ENCODE measurements at regions not wholly inside any gene's neighbourhood (a gene's known extent, or its start where the extent isn't known, plus 50 kb on each side); places are given as distances from the start of the nearest gene placed in this dataset.

DNA sequence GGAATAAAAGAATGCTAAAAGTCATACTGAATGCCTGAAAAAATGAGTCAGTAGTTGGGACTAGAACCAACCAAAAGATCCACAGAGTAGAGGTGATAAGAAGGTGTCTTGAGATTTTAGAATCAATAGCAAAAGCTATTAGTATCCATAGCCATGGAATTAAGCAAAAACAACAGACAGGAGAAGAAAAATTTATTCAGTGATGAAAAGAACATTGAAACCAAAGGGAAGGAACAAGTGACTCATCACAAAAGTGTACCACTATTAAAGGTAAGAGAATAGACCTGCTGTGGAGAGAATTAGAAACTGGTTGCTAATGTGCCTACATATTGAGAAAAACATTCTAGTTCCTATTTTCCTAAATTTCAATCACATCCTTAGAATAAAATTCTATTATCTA, 182.0 kb upstream of the NEIL3 start:
- Histone ChIP-seq H3K9me3 (replicated peaks; ENCODE audit: control insufficient read depth, insufficient read depth, low read length) (no peaks in the 10 kb centered on the region), H3K27me3 (ENCODE audit: control insufficient read depth in 2 of 2, insufficient read depth in 2 of 2, low read length in 2 of 2) (no peaks in the 10 kb centered on the region), H4K20me1 (replicated peaks; ENCODE audit: control insufficient read depth, extremely low read depth, insufficient read depth, low read length) (no peaks in the 10 kb centered on the region), H3K4me2 (ENCODE audit: insufficient read depth, low read length) (peak overlapping the region; percentile 88), H3K27ac (ENCODE audit: insufficient read depth, low read depth, low read length) (peak overlapping the region; percentile 77), H2AFZ (ENCODE audit: low read depth, low read length) (no peak overlapping the region), H3K9ac (replicated peaks; ENCODE audit: extremely low read depth, insufficient read depth, low read length) (peak overlapping the region; percentile 49), H3K4me1 (ENCODE audit: control insufficient read depth, extremely low read depth, insufficient read depth, low read length) (peaks cover 19% of the 10 kb centered on the region), H3K79me2 (ENCODE audit: control insufficient read depth, insufficient read depth, low read length) (no peaks in the 10 kb centered on the region), H3K4me3 (replicated peaks in 1 of 3; ENCODE audit: insufficient read depth in 1 of 3, low read depth in 1 of 3, low read length in 3 of 3) (no peak overlapping the region), H3K36me3 (ENCODE audit: control insufficient read depth in 2 of 2, extremely low read depth in 1 of 2, insufficient read depth in 2 of 2, low read length in 2 of 2) (no peaks in the 10 kb centered on the region), H3K9me1 (replicated peaks; ENCODE audit: control insufficient read depth, extremely low read depth, insufficient read depth, low read length) (no peaks in the 10 kb centered on the region)
- intact Hi-C loops (cut with micrococcal nuclease), result loop anchor here (1.0 to 10.0 kb wide), 4 partner anchors 197 to 744 kb away; partner anchors contain the start of genes AGA and VEGFC
- TF ChIP-seq FOS (IDR thresholded peaks at IDR 0.05; ENCODE audit: borderline replicate concordance, insufficient read depth, low read length) (peak; percentile 47), JUN (IDR thresholded peaks at IDR 0.05; ENCODE audit: borderline replicate concordance, insufficient read depth, insufficient read length, low read depth) (peak; percentile 28), POLR2A (IDR thresholded peaks at IDR 0.05; ENCODE audit: low read depth, low read length) (no peak)
- no peak for FAIRE-seq
- POLR2A ChIA-PET, result no interaction called here
- CTCF ChIA-PET, result no interaction called here
- BruUV-seq (replicated peaks), result no TSS peak
- dilution Hi-C loops (cut with MboI; ENCODE audit: extremely low pct_ligation_motif_present, low sequenced_read_pairs), result no loop called here
- DNase-seq (ENCODE audit: low read depth, low spot score), result peak; percentile 39

DNA sequence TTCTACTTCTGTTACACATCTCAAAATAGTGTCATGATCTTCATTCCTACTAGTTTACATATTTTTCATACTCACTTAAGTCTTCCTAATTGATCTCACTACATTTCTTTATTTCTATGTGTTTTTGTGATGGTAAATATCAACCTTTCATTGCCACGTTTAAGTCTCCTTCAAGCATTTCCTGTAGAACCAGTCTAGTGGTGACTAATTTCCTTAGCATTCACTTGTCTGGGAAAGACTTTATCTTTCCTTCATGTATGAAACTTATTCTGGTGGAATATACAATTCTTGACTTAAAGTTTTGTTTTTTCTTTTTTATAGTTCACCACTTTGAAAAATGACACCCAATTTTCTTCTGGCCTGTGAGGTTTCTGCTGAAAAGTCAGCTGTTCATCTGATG, 181.4 kb upstream of the NEIL3 start:
- intact Hi-C loops (cut with micrococcal nuclease) (loop anchor here (1.0 to 10.0 kb wide), 4 partner anchors 196 to 745 kb away; partner anchors contain the start of genes AGA and VEGFC), dilution Hi-C loops (cut with MboI; ENCODE audit: extremely low pct_ligation_motif_present, low sequenced_read_pairs) (no loop called here)
- no TSS peak for BruUV-seq (replicated peaks)
- Histone ChIP-seq H3K4me2 (ENCODE audit: insufficient read depth, low read length) (peak overlapping the region; percentile 88), H3K9me1 (replicated peaks; ENCODE audit: control insufficient read depth, extremely low read depth, insufficient read depth, low read length) (no peaks in the 10 kb centered on the region), H3K9ac (replicated peaks; ENCODE audit: extremely low read depth, insufficient read depth, low read length) (peak overlapping the region; percentile 49), H3K4me1 (ENCODE audit: control insufficient read depth, extremely low read depth, insufficient read depth, low read length) (peaks cover 19% of the 10 kb centered on the region), H3K9me3 (replicated peaks; ENCODE audit: control insufficient read depth, insufficient read depth, low read length) (no peaks in the 10 kb centered on the region), H4K20me1 (replicated peaks; ENCODE audit: control insufficient read depth, extremely low read depth, insufficient read depth, low read length) (no peaks in the 10 kb centered on the region), H3K79me2 (ENCODE audit: control insufficient read depth, insufficient read depth, low read length) (no peaks in the 10 kb centered on the region), H3K27me3 (ENCODE audit: control insufficient read depth in 2 of 2, insufficient read depth in 2 of 2, low read length in 2 of 2) (no peaks in the 10 kb centered on the region), H2AFZ (ENCODE audit: low read depth, low read length) (peak overlapping the region; percentile 64), H3K4me3 (replicated peaks in 1 of 3; ENCODE audit: insufficient read depth in 1 of 3, low read depth in 1 of 3, low read length in 3 of 3) (peak overlapping the region in 1 of 3 experiments; percentile 10), H3K36me3 (ENCODE audit: control insufficient read depth in 2 of 2, extremely low read depth in 1 of 2, insufficient read depth in 2 of 2, low read length in 2 of 2) (no peaks in the 10 kb centered on the region), H3K27ac (ENCODE audit: insufficient read depth, low read depth, low read length) (peak overlapping the region; percentile 77)
- TF ChIP-seq JUN (IDR thresholded peaks at IDR 0.05; ENCODE audit: borderline replicate concordance, insufficient read depth, insufficient read length, low read depth), result peak; percentile 67
- no peak for TF ChIP-seq POLR2A (IDR thresholded peaks at IDR 0.05; ENCODE audit: low read depth, low read length)
- peak; percentile 66 for TF ChIP-seq FOS (IDR thresholded peaks at IDR 0.05; ENCODE audit: borderline replicate concordance, insufficient read depth, low read length)
- peak; percentile 77 for DNase-seq (ENCODE audit: low read depth, low spot score)
- FAIRE-seq, result peak; percentile 81
- CTCF ChIA-PET, result no interaction called here
- POLR2A ChIA-PET, result no interaction called here
